ENCODE measurements at regions not wholly inside any gene's neighbourhood (a gene's known extent, or its start where the extent isn't known, plus 50 kb on each side); places are given as distances from the start of the nearest gene placed in this dataset.

DNA sequence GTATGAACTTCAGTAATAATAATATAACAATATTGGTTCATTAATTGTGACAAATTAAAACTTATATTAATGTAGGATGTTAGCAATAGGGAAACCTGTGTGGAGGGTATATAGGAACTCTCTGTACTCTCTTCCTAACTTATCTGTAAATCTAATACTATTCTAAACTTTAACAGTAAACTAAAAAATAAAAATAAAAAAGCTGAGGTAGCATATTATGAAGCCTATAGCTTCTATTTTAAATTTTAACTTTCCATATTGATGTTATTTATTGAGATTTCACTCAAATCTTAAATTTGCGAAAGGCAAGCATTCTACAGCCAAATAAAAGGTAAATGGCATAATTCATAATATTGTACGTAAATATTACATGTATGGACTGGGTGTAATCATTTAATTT lies 326.4 kb downstream of the MEI4 start:
- Mint-ChIP-seq H3K4me1 (no peaks in the 10 kb centered on the region), H3K27me3 (no peaks in the 10 kb centered on the region), H3K36me3 (no peaks in the 10 kb centered on the region), H3K27ac (no peak overlapping the region), H3K4me3 (no peak overlapping the region), H3K9me3 (peaks cover 2 to 19% (median 6%) of the 10 kb centered on the region in 11 donors)
- intact Hi-C loops (cut with micrococcal nuclease): no loop called here
- Histone ChIP-seq H3K36me3 (ENCODE audit: control insufficient read depth in 2 of 3, insufficient read depth in 3 of 3, low read length in 3 of 3) (no peaks in the 10 kb centered on the region), H3K9me3 (ENCODE audit: control insufficient read depth in 2 of 3, low read length in 3 of 3) (no peaks in the 10 kb centered on the region), H3K4me1 (ENCODE audit: control insufficient read depth in 2 of 2, insufficient read depth in 2 of 2, low read length in 2 of 2) (no peaks in the 10 kb centered on the region), H3K4me3 (ENCODE audit: low read length) (no peak overlapping the region), H3K27me3 (ENCODE audit: control insufficient read depth in 2 of 2, insufficient read depth in 2 of 2, low read length in 2 of 2) (no peaks in the 10 kb centered on the region), H3K27ac (ENCODE audit: low read depth, low read length) (no peak overlapping the region)
- DNase-seq (no peak), ATAC-seq (no peak)
- ChIA-PET CTCF (no interaction called here), POLR2A (no interaction called here)

DNA sequence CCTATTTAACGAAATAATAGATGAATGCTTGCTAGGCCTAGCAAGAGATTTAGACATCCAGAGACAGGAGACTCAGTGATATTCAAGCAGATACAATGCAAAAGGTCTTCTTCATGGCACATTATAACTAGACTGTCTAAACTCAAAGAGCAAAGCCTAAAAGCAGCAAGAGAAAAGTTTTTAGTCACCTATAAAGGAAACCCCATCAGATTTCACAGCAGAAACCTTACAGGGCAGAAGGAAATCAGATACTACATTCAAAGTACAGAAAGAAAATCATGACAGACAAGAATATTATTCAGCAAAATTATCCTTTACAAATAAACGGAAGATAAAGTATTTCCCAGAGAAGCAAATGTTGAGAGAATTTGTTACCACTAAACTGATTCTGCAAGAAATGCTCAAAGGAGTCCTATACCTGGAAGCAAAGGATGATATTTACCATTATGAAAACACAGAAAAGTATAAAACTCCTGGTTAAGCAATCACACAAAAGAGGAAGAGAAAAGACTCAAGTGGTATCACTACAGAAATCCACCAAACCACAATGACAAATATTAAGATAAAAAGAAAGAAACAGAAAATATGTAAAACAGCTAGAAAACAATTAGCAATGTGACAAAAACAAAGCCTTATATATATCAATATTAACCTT lies 333.7 kb downstream of the MEI4 start:
- intact Hi-C loops (cut with micrococcal nuclease): no loop called here
- H3K27ac Mint-ChIP-seq: no peak overlapping the region
- Histone ChIP-seq H3K36me3 (ENCODE audit: control insufficient read depth in 2 of 3, insufficient read depth in 3 of 3, low read length in 3 of 3) (no peaks in the 10 kb centered on the region), H3K27ac (ENCODE audit: low read depth, low read length) (no peak overlapping the region), H3K4me3 (ENCODE audit: low read length) (no peak overlapping the region), H3K9me3 (ENCODE audit: control insufficient read depth in 2 of 3, low read length in 3 of 3) (peaks cover 0 to 16% (median 0%) of the 10 kb centered on the region in 3 experiments), H3K4me1 (ENCODE audit: control insufficient read depth in 2 of 2, insufficient read depth in 2 of 2, low read length in 2 of 2) (no peaks in the 10 kb centered on the region), H3K27me3 (ENCODE audit: control insufficient read depth in 2 of 2, insufficient read depth in 2 of 2, low read length in 2 of 2) (no peaks in the 10 kb centered on the region)
- H3K9me3 Mint-ChIP-seq: peaks cover 3 to 31% (median 16%) of the 10 kb centered on the region in 11 donors
- no peaks in the 10 kb centered on the region for H3K4me1 Mint-ChIP-seq
- ChIA-PET POLR2A (no interaction called here), CTCF (no interaction called here)
- H3K4me3 Mint-ChIP-seq: no peak overlapping the region
- H3K27me3 Mint-ChIP-seq: no peaks in the 10 kb centered on the region
- ATAC-seq (no peak), DNase-seq (no peak)
- no peaks in the 10 kb centered on the region for H3K36me3 Mint-ChIP-seq

DNA sequence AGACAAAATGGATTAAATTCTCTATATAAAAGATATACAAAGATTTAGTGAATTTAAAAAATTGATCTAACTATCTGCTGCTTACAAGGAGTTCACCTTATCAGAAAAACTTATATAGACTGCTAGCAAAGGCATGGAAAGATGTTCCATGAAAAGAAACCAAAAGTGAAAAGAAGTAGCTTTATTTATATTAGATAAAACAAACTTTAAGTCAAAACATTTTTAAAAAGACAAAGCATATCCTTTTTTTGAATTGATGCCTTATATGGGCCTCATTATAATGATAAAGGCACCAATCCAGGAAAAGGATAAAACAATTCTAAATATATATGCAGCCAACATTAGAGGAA lies 334.2 kb downstream of the MEI4 start:
- Histone ChIP-seq H3K4me3 (ENCODE audit: low read length) (no peak overlapping the region), H3K36me3 (ENCODE audit: control insufficient read depth in 2 of 3, insufficient read depth in 3 of 3, low read length in 3 of 3) (no peaks in the 10 kb centered on the region)
- no peaks in the 10 kb centered on the region for H3K27me3 Mint-ChIP-seq

GRCh38 chr6:78010130-78010529 lies 357.3 kb downstream of the MEI4 start:
- Mint-ChIP-seq H3K9me3 (peaks cover 0 to 11% (median 0%) of the 10 kb centered on the region in 11 donors), H3K36me3 (no peaks in the 10 kb centered on the region), H3K27ac (no peak overlapping the region), H3K4me1 (no peaks in the 10 kb centered on the region), H3K27me3 (no peaks in the 10 kb centered on the region), H3K4me3 (no peak overlapping the region)
- POLR2A ChIA-PET: no interaction called here
- CTCF ChIA-PET: no interaction called here
- Histone ChIP-seq H3K4me3 (ENCODE audit: low read length) (no peak overlapping the region), H3K27me3 (ENCODE audit: control insufficient read depth in 2 of 2, insufficient read depth in 2 of 2, low read length in 2 of 2) (no peaks in the 10 kb centered on the region), H3K27ac (ENCODE audit: low read depth, low read length) (no peak overlapping the region), H3K4me1 (ENCODE audit: control insufficient read depth in 2 of 2, insufficient read depth in 2 of 2, low read length in 2 of 2) (no peaks in the 10 kb centered on the region), H3K36me3 (ENCODE audit: control insufficient read depth in 2 of 3, insufficient read depth in 3 of 3, low read length in 3 of 3) (no peaks in the 10 kb centered on the region), H3K9me3 (ENCODE audit: control insufficient read depth in 2 of 3, low read length in 3 of 3) (no peaks in the 10 kb centered on the region)
- ATAC-seq: no peak
- no peak for DNase-seq
- intact Hi-C loops (cut with micrococcal nuclease): no loop called here

More for the DNA sequence above, 334.2 kb downstream of the MEI4 start:
- intact Hi-C loops (cut with micrococcal nuclease): no loop called here
- ChIA-PET CTCF (no interaction called here), POLR2A (no interaction called here)
- H3K27ac Mint-ChIP-seq: no peak overlapping the region
- no peaks in the 10 kb centered on the region for H3K36me3 Mint-ChIP-seq
- H3K9me3 Mint-ChIP-seq: peaks cover 3 to 27% (median 14%) of the 10 kb centered on the region in 11 donors
- Histone ChIP-seq H3K4me1 (ENCODE audit: control insufficient read depth in 2 of 2, insufficient read depth in 2 of 2, low read length in 2 of 2) (no peaks in the 10 kb centered on the region), H3K27ac (ENCODE audit: low read depth, low read length) (no peak overlapping the region), H3K27me3 (ENCODE audit: control insufficient read depth in 2 of 2, insufficient read depth in 2 of 2, low read length in 2 of 2) (no peaks in the 10 kb centered on the region), H3K9me3 (ENCODE audit: control insufficient read depth in 2 of 3, low read length in 3 of 3) (peaks cover 0 to 16% (median 0%) of the 10 kb centered on the region in 3 experiments)
- no peak overlapping the region for H3K4me3 Mint-ChIP-seq
- no peak for ATAC-seq
- DNase-seq: no peak
- no peaks in the 10 kb centered on the region for H3K4me1 Mint-ChIP-seq

DNA sequence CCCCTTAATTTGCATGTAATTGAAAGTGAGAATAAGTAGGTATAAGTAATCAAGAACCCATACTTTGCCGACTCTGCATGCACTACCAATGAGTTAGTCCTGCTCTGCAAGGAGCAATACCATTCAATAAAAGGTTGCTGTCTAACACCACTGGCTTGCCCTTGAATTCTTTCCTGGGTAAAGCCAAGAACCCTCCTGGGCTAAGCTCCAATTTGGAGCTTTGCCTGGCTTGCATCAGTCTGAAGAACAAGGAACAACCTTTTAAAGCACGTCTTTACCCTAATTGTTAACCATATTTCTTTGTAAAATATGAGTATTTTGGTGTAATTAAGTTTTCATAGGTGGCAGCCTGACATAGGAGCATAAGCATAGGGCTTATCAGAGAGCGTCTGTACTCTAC lies 367.7 kb downstream of the MEI4 start:
- Histone ChIP-seq H3K4me3 (ENCODE audit: low read length) (no peak overlapping the region), H3K9me3 (ENCODE audit: control insufficient read depth in 2 of 3, low read length in 3 of 3) (no peaks in the 10 kb centered on the region), H3K36me3 (ENCODE audit: control insufficient read depth in 2 of 3, insufficient read depth in 3 of 3, low read length in 3 of 3) (no peaks in the 10 kb centered on the region), H3K4me1 (ENCODE audit: control insufficient read depth in 2 of 2, insufficient read depth in 2 of 2, low read length in 2 of 2) (no peaks in the 10 kb centered on the region), H3K27me3 (ENCODE audit: control insufficient read depth in 2 of 2, insufficient read depth in 2 of 2, low read length in 2 of 2) (no peaks in the 10 kb centered on the region), H3K27ac (ENCODE audit: low read depth, low read length) (no peak overlapping the region)
- no peaks in the 10 kb centered on the region for H3K36me3 Mint-ChIP-seq
- intact Hi-C loops (cut with micrococcal nuclease): no loop called here
- no peak for ATAC-seq
- H3K27ac Mint-ChIP-seq: no peak overlapping the region
- no peak overlapping the region for H3K4me3 Mint-ChIP-seq
- peaks cover 0 to 3% (median 0%) of the 10 kb centered on the region in 5 donors for H3K27me3 Mint-ChIP-seq
- POLR2A ChIA-PET: no interaction called here
- no peaks in the 10 kb centered on the region for H3K4me1 Mint-ChIP-seq
- peaks cover 0 to 12% (median 4%) of the 10 kb centered on the region in 11 donors for H3K9me3 Mint-ChIP-seq
- CTCF ChIA-PET: no interaction called here
- no peak for DNase-seq

GRCh38 chr6:78025502-78025901 lies 372.7 kb downstream of the MEI4 start:
- CTCF ChIA-PET: no interaction called here
- H3K27me3 Mint-ChIP-seq: no peaks in the 10 kb centered on the region

GRCh38 chr6:78031228-78031627 lies 378.4 kb downstream of the MEI4 start:
- no peaks in the 10 kb centered on the region for H3K9me3 ChIP-seq (ENCODE audit: control insufficient read depth in 2 of 3, low read length in 3 of 3)

More at GRCh38 chr6:78025502-78025901, 372.7 kb downstream of the MEI4 start:
- Mint-ChIP-seq H3K4me1 (no peaks in the 10 kb centered on the region), H3K27ac (no peak overlapping the region), H3K9me3 (peaks cover 0 to 11% (median 0%) of the 10 kb centered on the region in 11 donors), H3K36me3 (no peaks in the 10 kb centered on the region), H3K4me3 (no peak overlapping the region)
- no peak overlapping the region for H3K27ac ChIP-seq (ENCODE audit: low read depth, low read length)
- no peak for DNase-seq
- H3K4me1 ChIP-seq (ENCODE audit: control insufficient read depth in 2 of 2, insufficient read depth in 2 of 2, low read length in 2 of 2): no peaks in the 10 kb centered on the region
- H3K9me3 ChIP-seq (ENCODE audit: control insufficient read depth in 2 of 3, low read length in 3 of 3): no peaks in the 10 kb centered on the region
- no peak for ATAC-seq
- H3K36me3 ChIP-seq (ENCODE audit: control insufficient read depth in 2 of 3, insufficient read depth in 3 of 3, low read length in 3 of 3): no peaks in the 10 kb centered on the region
- intact Hi-C loops (cut with micrococcal nuclease): no loop called here
- H3K27me3 ChIP-seq (ENCODE audit: control insufficient read depth in 2 of 2, insufficient read depth in 2 of 2, low read length in 2 of 2): no peaks in the 10 kb centered on the region
- POLR2A ChIA-PET: no interaction called here
- H3K4me3 ChIP-seq (ENCODE audit: low read length): no peak overlapping the region

More at GRCh38 chr6:78031228-78031627, 378.4 kb downstream of the MEI4 start:
- no peaks in the 10 kb centered on the region for H3K4me1 Mint-ChIP-seq
- H3K27ac Mint-ChIP-seq: no peak overlapping the region
- no peaks in the 10 kb centered on the region for H3K36me3 Mint-ChIP-seq
- DNase-seq (no peak), ATAC-seq (no peak)
- H3K4me3 Mint-ChIP-seq: no peak overlapping the region
- no peaks in the 10 kb centered on the region for H3K27me3 ChIP-seq (ENCODE audit: control insufficient read depth in 2 of 2, insufficient read depth in 2 of 2, low read length in 2 of 2)
- H3K4me1 ChIP-seq (ENCODE audit: control insufficient read depth in 2 of 2, insufficient read depth in 2 of 2, low read length in 2 of 2): no peaks in the 10 kb centered on the region
- ChIA-PET CTCF (no interaction called here), POLR2A (no interaction called here)
- H3K27me3 Mint-ChIP-seq: no peaks in the 10 kb centered on the region
- intact Hi-C loops (cut with micrococcal nuclease): no loop called here
- no peak overlapping the region for H3K27ac ChIP-seq (ENCODE audit: low read depth, low read length)
- no peaks in the 10 kb centered on the region for H3K36me3 ChIP-seq (ENCODE audit: control insufficient read depth in 2 of 3, insufficient read depth in 3 of 3, low read length in 3 of 3)
- no peak overlapping the region for H3K4me3 ChIP-seq (ENCODE audit: low read length)
- peaks cover 0 to 25% (median 0%) of the 10 kb centered on the region in 11 donors for H3K9me3 Mint-ChIP-seq

Measured in naive thymus-derived CD4-positive, alpha-beta T cell (primary cell).